ENCODE measurements at regions not wholly inside any gene's neighbourhood (a gene's known extent, or its start where the extent isn't known, plus 50 kb on each side); places are given as distances from the start of the nearest gene placed in this dataset.

DNA sequence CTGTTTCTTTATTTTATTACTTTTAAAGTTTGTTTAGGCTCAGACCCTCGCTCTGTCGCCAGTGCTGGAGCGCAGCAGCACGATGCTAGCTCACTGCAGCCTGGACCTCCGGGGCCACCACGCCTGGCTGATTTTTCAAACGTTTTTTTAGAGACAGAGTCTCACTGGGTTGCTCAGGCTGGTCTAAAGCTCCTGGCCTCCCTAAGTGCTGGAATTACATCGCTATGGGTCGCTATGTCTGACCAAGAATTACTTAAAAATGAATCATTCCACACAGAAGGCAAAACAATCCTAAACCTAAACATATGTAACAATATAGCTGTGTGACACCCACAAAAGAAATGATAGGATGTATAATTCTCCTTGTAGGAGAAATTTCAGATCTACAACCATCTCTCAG lies 86.9 kb upstream of the SIMC1 start:
- TF ChIP-seq, protein P1, sequence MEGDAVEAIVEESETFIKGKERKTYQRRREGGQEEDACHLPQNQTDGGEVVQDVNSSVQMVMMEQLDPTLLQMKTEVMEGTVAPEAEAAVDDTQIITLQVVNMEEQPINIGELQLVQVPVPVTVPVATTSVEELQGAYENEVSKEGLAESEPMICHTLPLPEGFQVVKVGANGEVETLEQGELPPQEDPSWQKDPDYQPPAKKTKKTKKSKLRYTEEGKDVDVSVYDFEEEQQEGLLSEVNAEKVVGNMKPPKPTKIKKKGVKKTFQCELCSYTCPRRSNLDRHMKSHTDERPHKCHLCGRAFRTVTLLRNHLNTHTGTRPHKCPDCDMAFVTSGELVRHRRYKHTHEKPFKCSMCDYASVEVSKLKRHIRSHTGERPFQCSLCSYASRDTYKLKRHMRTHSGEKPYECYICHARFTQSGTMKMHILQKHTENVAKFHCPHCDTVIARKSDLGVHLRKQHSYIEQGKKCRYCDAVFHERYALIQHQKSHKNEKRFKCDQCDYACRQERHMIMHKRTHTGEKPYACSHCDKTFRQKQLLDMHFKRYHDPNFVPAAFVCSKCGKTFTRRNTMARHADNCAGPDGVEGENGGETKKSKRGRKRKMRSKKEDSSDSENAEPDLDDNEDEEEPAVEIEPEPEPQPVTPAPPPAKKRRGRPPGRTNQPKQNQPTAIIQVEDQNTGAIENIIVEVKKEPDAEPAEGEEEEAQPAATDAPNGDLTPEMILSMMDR (conservative IDR thresholded peaks at IDR 0.05): no peak
- Mint-ChIP-seq H3K27ac (ENCODE audit: unreplicated experiment) (no peak overlapping the region), H3K36me3 (ENCODE audit: low read depth) (no peaks in the 10 kb centered on the region), H3K27me3 (ENCODE audit: low read depth) (peaks cover 9% of the 10 kb centered on the region), H3K4me3 (no peak overlapping the region), H3K4me1 (peaks cover 22% of the 10 kb centered on the region), H3K9me3 (no peaks in the 10 kb centered on the region)
- no peak for DNase-seq (ENCODE audit: low read depth, low spot score)

DNA sequence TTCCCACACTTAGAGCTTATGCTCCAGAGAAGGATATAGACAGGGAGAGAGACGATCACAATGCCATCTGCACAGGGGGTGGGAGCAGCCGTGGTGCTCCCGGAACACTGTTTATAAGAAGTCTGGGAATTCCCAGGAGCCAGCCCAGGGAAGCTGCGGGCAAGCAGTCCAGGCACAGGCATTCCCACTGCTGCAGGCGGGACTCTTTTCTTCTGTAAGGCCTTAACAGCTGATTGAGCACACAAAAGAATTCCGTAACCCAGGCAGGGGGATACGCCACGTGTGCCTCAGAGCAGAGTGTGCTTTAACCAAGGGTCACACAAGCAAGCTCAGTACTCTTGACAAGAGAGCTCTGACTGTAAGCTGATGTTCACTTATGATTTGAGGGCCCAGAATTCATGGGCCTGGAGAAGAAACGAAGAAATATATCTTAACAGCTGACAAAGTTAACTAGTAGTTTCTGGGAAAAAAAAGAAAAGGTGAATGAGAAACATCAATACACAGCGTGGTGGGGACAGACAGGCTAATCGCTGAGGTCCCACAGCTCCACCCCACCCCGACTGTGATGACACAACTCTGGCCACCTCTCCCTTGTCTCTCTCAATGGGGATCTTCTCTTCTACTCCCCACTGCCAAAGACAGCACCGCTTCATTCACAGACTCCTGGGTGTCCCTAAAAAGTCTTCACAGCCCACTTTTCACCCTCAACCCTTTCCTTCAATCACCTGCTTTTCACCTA lies 85.9 kb upstream of the SIMC1 start:
- Mint-ChIP-seq H3K9me3 (no peaks in the 10 kb centered on the region), H3K27me3 (ENCODE audit: low read depth) (peaks cover 2% of the 10 kb centered on the region), H3K36me3 (ENCODE audit: low read depth) (no peaks in the 10 kb centered on the region), H3K4me1 (peaks cover 22% of the 10 kb centered on the region), H3K4me3 (no peak overlapping the region), H3K27ac (ENCODE audit: unreplicated experiment) (no peak overlapping the region)
- TF ChIP-seq, protein P1 (conservative IDR thresholded peaks at IDR 0.05): no peak
- no peak for DNase-seq (ENCODE audit: low read depth, low spot score)

DNA sequence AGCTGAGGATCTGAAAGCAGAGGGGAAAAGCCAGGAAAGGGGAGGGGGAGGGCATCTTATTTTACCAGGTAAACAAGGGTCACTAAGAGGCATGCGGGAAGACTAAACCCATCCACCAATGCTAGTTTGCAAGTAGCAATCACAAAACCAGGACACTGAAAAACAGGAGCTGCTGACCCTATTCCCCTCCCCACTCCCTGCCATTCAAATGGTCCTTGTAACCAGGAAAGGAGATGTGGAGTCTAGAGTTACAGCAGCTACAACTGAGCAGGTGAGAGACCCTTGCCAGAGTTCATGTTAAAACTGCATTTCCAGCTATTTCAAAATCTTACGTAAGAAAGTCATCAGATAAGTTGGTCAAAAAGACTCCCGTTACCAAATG lies 85.3 kb upstream of the SIMC1 start:
- no peak for DNase-seq (ENCODE audit: low read depth, low spot score)
- Mint-ChIP-seq H3K27ac (ENCODE audit: unreplicated experiment) (no peak overlapping the region), H3K27me3 (ENCODE audit: low read depth) (peaks cover 2% of the 10 kb centered on the region), H3K36me3 (ENCODE audit: low read depth) (no peaks in the 10 kb centered on the region), H3K4me3 (no peak overlapping the region), H3K9me3 (no peaks in the 10 kb centered on the region), H3K4me1 (peaks cover 22% of the 10 kb centered on the region)
- TF ChIP-seq, protein P1 (conservative IDR thresholded peaks at IDR 0.05): no peak

DNA sequence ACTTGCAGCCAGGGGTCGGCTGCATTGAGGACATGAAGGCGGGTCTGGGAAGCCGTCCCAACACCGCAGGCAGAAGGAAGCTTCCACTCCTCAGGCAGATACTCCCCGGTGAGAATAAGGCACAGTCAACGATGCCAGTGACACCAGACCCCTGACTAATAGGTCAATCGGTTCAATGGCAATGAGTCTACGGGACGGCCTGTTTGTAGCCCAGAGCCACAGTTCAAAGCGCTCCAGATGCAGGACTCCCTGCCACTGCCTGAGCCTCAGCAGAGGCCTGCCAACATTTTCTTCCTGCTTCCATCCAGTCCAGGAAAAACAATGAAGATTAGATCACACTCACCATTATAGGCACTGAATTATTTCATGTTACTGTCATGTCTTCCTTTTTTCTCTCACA lies 84.5 kb upstream of the SIMC1 start:
- Mint-ChIP-seq H3K4me3 (no peak overlapping the region), H3K4me1 (peaks cover 22% of the 10 kb centered on the region), H3K27ac (ENCODE audit: unreplicated experiment) (no peak overlapping the region), H3K36me3 (ENCODE audit: low read depth) (no peaks in the 10 kb centered on the region), H3K27me3 (ENCODE audit: low read depth) (peaks cover under 1% of the 10 kb centered on the region), H3K9me3 (no peaks in the 10 kb centered on the region)
- no peak for DNase-seq (ENCODE audit: low read depth, low spot score)
- TF ChIP-seq, protein P1 (conservative IDR thresholded peaks at IDR 0.05): no peak

DNA sequence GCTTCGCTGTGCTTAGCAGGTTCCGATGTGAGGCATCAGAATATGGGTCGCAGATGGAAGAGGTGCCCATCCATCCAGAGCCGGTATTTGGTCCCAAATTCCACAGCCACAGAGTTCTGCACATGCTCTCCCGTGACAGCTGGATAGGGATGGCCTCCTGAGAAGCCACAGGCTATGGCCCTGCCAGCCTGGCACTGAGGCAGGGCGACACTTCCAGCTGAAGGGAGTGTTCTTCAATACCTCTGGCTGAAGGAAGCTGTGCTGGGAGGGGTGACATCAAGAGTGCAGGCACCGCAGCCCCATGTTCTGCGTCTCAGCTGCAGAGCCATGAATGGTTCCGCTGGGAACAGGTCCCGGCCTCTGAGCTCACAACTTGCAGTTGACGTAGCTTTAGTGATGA lies 83.4 kb upstream of the SIMC1 start:
- H3K4me1 Mint-ChIP-seq: peaks cover 22% of the 10 kb centered on the region
- no peak overlapping the region for H3K4me3 Mint-ChIP-seq
- peaks cover 3% of the 10 kb centered on the region for H3K27me3 Mint-ChIP-seq (ENCODE audit: low read depth)

More for the DNA sequence above, 83.4 kb upstream of the SIMC1 start:
- H3K36me3 Mint-ChIP-seq (ENCODE audit: low read depth): no peaks in the 10 kb centered on the region
- no peak overlapping the region for H3K27ac Mint-ChIP-seq (ENCODE audit: unreplicated experiment)
- H3K9me3 Mint-ChIP-seq: no peaks in the 10 kb centered on the region
- TF ChIP-seq, protein P1 (conservative IDR thresholded peaks at IDR 0.05): no peak
- DNase-seq (ENCODE audit: low read depth, low spot score): no peak
